K562 (cell line): ENCODE measurements at regions not wholly inside any gene's neighbourhood (a gene's known extent, or its start where the extent isn't known, plus 50 kb on each side); places are given as distances from the start of the nearest gene placed in this dataset.

Experiments
- ATAC-seq: fragments of 200-7000 bp; cut with Tn5 transposase; 3 replicates; pipeline ENCODE4 v1.9.1; 2020; ENCODE audit warnings: moderate library complexity
- BruUV-seq: library from RNA; stranded (reverse); fragments of 400-500 nt; replicated peaks from 2 replicates; lab custom pipeline; 2021; lab: Mats Ljungman, UMichigan
- CTCF ChIA-PET: fragments of 300-600 bp; formaldehyde crosslinking; extraction: SDS; loops from one replicate; lab custom pipeline; 2021; ENCODE audit warnings: low intra/inter-chr PET ratio; lab: Yijun Ruan, JAX
- POLR2A ChIA-PET: fragments of 300-600, 350-650 bp; sonication (Branson Sonifier 250); formaldehyde crosslinking; extraction: SDS; loops from one replicate; lab custom pipeline; 2021; ENCODE audit warnings: antibody characterized with exemption, inconsistent platforms; lab: Yijun Ruan, JAX
- DNase-seq, 4 experiments: peaks; one replicate each; pipeline versions ENCODE4 v3.0.0 to v3.0.0-alpha.2; 2011 to 2018; ENCODE audit warnings: low spot score in 3 of 4, mixed read lengths in 3 of 4; ENCODE audit errors: extremely low read depth in 1 of 4
- FAIRE-seq: peaks from 2 replicates; lab custom pipeline; 2011; peaks lifted over from hg19 to GRCh38; lab: Jason Lieb, UNC
- H2AFZ ChIP-seq: 2 replicates; pipeline ENCODE4 v1.6.0; 2011; ENCODE audit warnings: low read depth, low read length, control low read depth, inconsistent platforms
- H3K27ac ChIP-seq: fragments of 200-600 bp; 3 replicates; pipeline ENCODE4 v1.8.0; 2011; ENCODE audit warnings: low read depth, mild to moderate bottlenecking, control low read depth, inconsistent platforms, low read length, moderate library complexity, mixed read lengths; ENCODE audit errors: extremely low read depth
- H3K27me3 ChIP-seq, 2 experiments: fragments of 300-600 bp in 1 of 2; 2 replicates in 1 of 2; 3 replicates in 1 of 2; pipeline versions ENCODE4 v1.6.0 to v1.8.0; 2011; ENCODE audit warnings: inconsistent platforms in 2 of 2, low read length in 2 of 2, mild to moderate bottlenecking in 1 of 2, mixed read lengths in 1 of 2, moderate library complexity in 1 of 2; ENCODE audit not compliant: control insufficient read depth in 2 of 2, insufficient read depth in 2 of 2
- H3K36me3 ChIP-seq: fragments of 300-600 bp; 3 replicates; pipeline ENCODE4 v1.8.0; 2011; ENCODE audit warnings: mild to moderate bottlenecking, low read length, inconsistent platforms; ENCODE audit not compliant: control insufficient read depth, insufficient read depth
- H3K4me1 ChIP-seq, 2 experiments: fragments of 200-600 bp in 1 of 2; replicated peaks in 1 of 2; 2 replicates in 1 of 2; 3 replicates in 1 of 2; pipeline versions ENCODE4 v1.5.1 to v1.8.0; 2011; ENCODE audit warnings: inconsistent platforms in 2 of 2, low read length in 2 of 2, mild to moderate bottlenecking in 1 of 2, mixed read lengths in 1 of 2, moderate library complexity in 1 of 2; ENCODE audit not compliant: control insufficient read depth in 2 of 2, insufficient read depth in 2 of 2
- H3K4me2 ChIP-seq: 2 replicates; pipeline ENCODE4 v1.6.1; 2011; ENCODE audit warnings: low read length, control low read depth, inconsistent platforms, mixed read lengths; ENCODE audit not compliant: insufficient read depth
- H3K4me3 ChIP-seq: fragments of 200-600 bp; sonication (generic), shearing (Covaris generic); 2 replicates; pipeline ENCODE4 v1.5.1; 2016; ENCODE audit warnings: control low read depth, inconsistent platforms
- H3K79me2 ChIP-seq: fragments of 200-600 bp; 3 replicates; pipeline ENCODE4 v1.8.0; 2011; ENCODE audit warnings: low read length, inconsistent platforms; ENCODE audit not compliant: control insufficient read depth, insufficient read depth
- H3K9ac ChIP-seq, 2 experiments: 2 replicates each; pipeline versions ENCODE4 v1.6.0 to v1.6.1; 2011; ENCODE audit warnings: low read depth in 2 of 2, low read length in 2 of 2, control low read depth in 1 of 2, inconsistent platforms in 1 of 2, mild to moderate bottlenecking in 1 of 2, mixed read lengths in 1 of 2; ENCODE audit not compliant: insufficient read depth in 1 of 2
- H3K9me1 ChIP-seq: one replicate; pipeline ENCODE4 v1.6.0; 2011; ENCODE audit warnings: inconsistent platforms, mild to moderate bottlenecking, low read length, moderate library complexity; ENCODE audit not compliant: control insufficient read depth, insufficient read depth
- H3K9me3 ChIP-seq: replicated peaks from 2 replicates; pipeline ENCODE4 v1.5.1; 2011; ENCODE audit warnings: low read depth, low read length, inconsistent platforms; ENCODE audit not compliant: control insufficient read depth, insufficient read depth
- H4K20me1 ChIP-seq: replicated peaks from 2 replicates; pipeline ENCODE4 v1.6.1; 2011; ENCODE audit warnings: low read length, inconsistent platforms, mixed read lengths; ENCODE audit not compliant: control insufficient read depth, insufficient read depth
- AFF4 ChIP-seq: sonication (generic); formaldehyde crosslinking; IDR thresholded peaks from 2 replicates; pipeline ENCODE4 v1.8.0; 2023; ENCODE audit warnings: mild to moderate bottlenecking, missing genetic modification reagents
- ARHGAP35 ChIP-seq: fragments of 450-650 bp; IDR thresholded peaks from 2 replicates; pipeline ENCODE4 v1.6.1; 2018; ENCODE audit not compliant: partially characterized antibody
- BCOR ChIP-seq: fragments of 450-650 bp; IDR thresholded peaks from 2 replicates; pipeline ENCODE4 v1.6.1; 2016
- HMBOX1 ChIP-seq: sonication (generic); IDR thresholded peaks from 2 replicates; pipeline ENCODE4 v1.6.1; 2016
- L3MBTL2 ChIP-seq: fragments of 450-650 bp; IDR thresholded peaks from 2 replicates; pipeline ENCODE4 v1.6.1; 2016; ENCODE audit warnings: mild to moderate bottlenecking, moderate library complexity
- NFE2 ChIP-seq: IDR thresholded peaks from 2 replicates; pipeline ENCODE4 v1.6.1; 2014; ENCODE audit warnings: antibody characterized with exemption, low read depth
- PRMT5 ChIP-seq: sonication (generic); formaldehyde crosslinking; IDR thresholded peaks from 2 replicates; pipeline ENCODE4 v1.5.0; 2020; ENCODE audit warnings: missing genetic modification reagents
- SIN3A ChIP-seq, 2 experiments: fragments of 150-350 bp in 1 of 2; IDR thresholded peaks; 2 replicates each; pipeline ENCODE4 v1.6.1; 2011 to 2016; ENCODE audit warnings: borderline replicate concordance in 2 of 2, low read depth in 2 of 2, low read length in 2 of 2, mild to moderate bottlenecking in 2 of 2, moderate library complexity in 2 of 2; ENCODE audit not compliant: control insufficient read depth in 1 of 2
- SMAD4 ChIP-seq: fragments of 250-450 bp; sonication (Bioruptor Pico); conservative IDR thresholded peaks from 2 replicates; pipeline ENCODE4 v1.8.0; 2021; ENCODE audit warnings: inconsistent platforms, mild to moderate bottlenecking, moderate library complexity
- SREBF2 ChIP-seq: sonication (generic); formaldehyde crosslinking; IDR thresholded peaks from 2 replicates; pipeline ENCODE4 v1.4.0; 2020; ENCODE audit warnings: mild to moderate bottlenecking, missing genetic modification reagents
- STAT6 ChIP-seq: sonication (generic); formaldehyde crosslinking; IDR thresholded peaks from 2 replicates; pipeline ENCODE4 v1.8.1; 2023; ENCODE audit warnings: mild to moderate bottlenecking, missing genetic modification reagents
- ZMIZ1 ChIP-seq, 2 experiments: fragments of 150-350 bp in 1 of 2; IDR thresholded peaks; 2 replicates each; pipeline ENCODE4 v1.6.1; 2012 to 2016; ENCODE audit warnings: low read depth in 2 of 2, low read length in 2 of 2, mild to moderate bottlenecking in 1 of 2, moderate library complexity in 1 of 2
- ZNF41 ChIP-seq: fragments of 250-450 bp; sonication (Bioruptor Pico); conservative IDR thresholded peaks from 2 replicates; pipeline ENCODE4 v1.4.0; 2020; ENCODE audit warnings: mild to moderate bottlenecking
- WGBS: fragments of 100-300 bp; shearing (Covaris generic); methylation state at CpG from one replicate; pipeline ENCODE4 v1.1.6; 2016; ENCODE audit warnings: low coverage, mixed read lengths; ENCODE audit not compliant: insufficient coverage; ENCODE audit errors: missing lambda C conversion rate; 5-methylcytosine and 5-hydroxymethylcytosine counted together
- in situ Hi-C: fragments of 300-500 bp; cut with MboI; formaldehyde crosslinking; loops from 4 replicates; pipeline ENCODE4 v1.15.0; 2018; ENCODE audit warnings: inconsistent platforms, mixed read lengths
- intact Hi-C: fragments of 100-400 bp; cut with micrococcal nuclease; formaldehyde crosslinking; loops from 2 replicates; pipeline ENCODE4 v1.14.2; 2022

DNA sequence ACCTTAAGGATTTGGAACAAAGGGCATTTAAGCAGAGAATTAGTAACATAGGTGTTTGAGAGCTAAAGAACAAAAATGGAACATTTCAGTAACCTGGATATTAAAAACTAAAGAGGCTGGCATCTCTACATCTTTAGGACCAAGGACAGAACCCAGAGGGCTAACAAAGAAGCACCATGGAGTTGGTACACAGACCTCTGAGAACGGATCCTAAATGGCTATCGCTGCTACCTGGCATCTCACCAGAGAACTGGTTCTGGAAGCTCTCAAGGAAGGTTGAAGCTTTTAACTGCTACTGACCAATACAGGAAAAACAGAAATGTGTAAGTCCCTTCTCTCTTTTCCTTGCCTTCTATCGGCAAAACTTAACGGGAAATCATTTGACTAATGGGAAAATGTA is 118.4 kb upstream of the TLL1 start:
- intact Hi-C loops (no loop called here), in situ Hi-C loops (no loop called here)
- POLR2A ChIA-PET = no interaction called here
- WGBS = 0% methylated on average over 4 of the region's 4 CpGs
- CTCF ChIA-PET = no interaction called here
- Histone ChIP-seq H3K27me3 (no peaks in the 10 kb centered on the region), H3K4me3 (no peak overlapping the region), H3K9me1 (no peaks in the 10 kb centered on the region), H3K4me1 (no peaks in the 10 kb centered on the region), H2AFZ (no peak overlapping the region), H3K27ac (no peak overlapping the region), H4K20me1 (no peaks in the 10 kb centered on the region), H3K79me2 (no peaks in the 10 kb centered on the region), H3K9ac (no peak overlapping the region), H3K4me2 (no peak overlapping the region), H3K36me3 (no peaks in the 10 kb centered on the region), H3K9me3 (no peaks in the 10 kb centered on the region)
- BruUV-seq = no TSS peak
- ATAC-seq = no peak
- DNase-seq = no peak
- no peak for FAIRE-seq
- no peak for TF ChIP-seq PRMT5 (CRISPR knock-in tag)
- TF ChIP-seq ARHGAP35 = no peak
- TF ChIP-seq L3MBTL2 = no peak
- no peak for TF ChIP-seq ZMIZ1 (IDR thresholded peaks at IDR 0.05; ENCODE audit: low read depth in 2 of 2, low read length in 2 of 2)
- TF ChIP-seq NFE2 = no peak
- TF ChIP-seq SIN3A (IDR thresholded peaks at IDR 0.05; ENCODE audit: borderline replicate concordance in 2 of 2, control insufficient read depth in 1 of 2, low read depth in 2 of 2, low read length in 2 of 2) = no peak
- TF ChIP-seq ZNF41 (CRISPR knock-in tag) = no peak
- no peak for TF ChIP-seq SREBF2 (CRISPR knock-in tag)
- no peak for TF ChIP-seq SMAD4 (CRISPR knock-in tag)
- no peak for TF ChIP-seq HMBOX1
- no peak for TF ChIP-seq AFF4 (CRISPR knock-in tag)
- TF ChIP-seq BCOR = no peak
- TF ChIP-seq STAT6 (CRISPR knock-in tag) = no peak
